Fibroblast of skin of abdomen (primary cell): ENCODE measurements at regions not wholly inside any gene's neighbourhood (a gene's known extent, or its start where the extent isn't known, plus 50 kb on each side); places are given as distances from the start of the nearest gene placed in this dataset.

Source experiments
- DNase-seq: peaks from one replicate; pipeline ENCODE4 v3.0.0-alpha.2; 2013

DNA sequence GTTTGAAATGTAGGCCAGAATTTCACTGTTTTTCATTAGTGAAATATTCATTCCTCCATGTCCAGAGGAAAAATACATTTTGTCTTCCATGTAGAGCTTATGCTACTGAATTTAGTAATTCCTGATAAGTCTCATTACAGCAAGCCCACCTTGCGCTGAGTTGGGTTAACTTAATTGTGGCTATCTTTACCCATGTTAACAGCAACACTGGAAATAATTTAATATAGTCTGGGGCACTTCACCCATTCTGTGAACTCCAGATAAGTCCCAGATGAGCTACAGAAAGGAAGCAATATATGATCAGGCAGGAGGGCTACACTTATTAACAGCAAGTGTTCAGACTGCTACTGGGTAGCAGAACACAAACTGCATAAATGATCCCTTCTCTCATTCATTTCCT is 270.1 kb upstream of the CNTN4 start:
- DNase-seq: no peak

DNA sequence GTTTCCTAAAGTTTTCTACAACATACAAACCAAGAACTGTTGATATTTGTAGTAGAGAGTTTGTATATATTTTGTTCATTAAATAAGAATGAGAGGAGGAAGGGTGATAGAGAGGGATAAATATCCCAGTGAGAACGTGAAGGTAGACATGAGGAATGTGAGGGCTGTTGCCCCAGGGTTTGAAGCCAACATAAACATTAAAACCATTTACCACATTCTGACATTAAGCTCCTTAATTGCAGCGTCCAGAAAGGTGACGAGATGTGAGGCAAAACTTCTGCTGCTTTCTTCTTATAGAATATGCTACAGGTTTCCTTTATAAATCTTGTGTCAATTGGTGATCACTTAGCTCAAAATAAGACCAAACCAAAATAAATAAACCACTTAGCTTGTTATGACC is 267.8 kb upstream of the CNTN4 start:
- DNase-seq: no peak

DNA sequence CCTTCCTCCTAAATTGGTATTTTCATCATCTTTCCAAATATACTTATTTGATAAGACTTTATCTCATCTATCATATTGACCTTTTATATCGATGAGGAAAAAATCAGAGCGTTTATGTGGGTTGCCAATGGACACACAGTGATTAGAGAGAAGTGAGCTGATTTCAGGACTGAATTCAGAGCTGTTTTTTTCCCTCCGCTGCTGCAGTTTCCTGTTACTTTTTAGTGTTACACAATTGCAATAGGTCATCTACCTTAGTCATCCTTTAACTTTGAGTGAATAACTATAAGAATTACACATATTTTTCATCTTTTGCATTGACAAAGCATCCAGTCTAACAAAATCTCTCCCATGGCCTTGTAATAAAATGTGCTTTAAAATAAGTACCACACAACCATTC is 266.3 kb upstream of the CNTN4 start:
- DNase-seq: no peak

DNA sequence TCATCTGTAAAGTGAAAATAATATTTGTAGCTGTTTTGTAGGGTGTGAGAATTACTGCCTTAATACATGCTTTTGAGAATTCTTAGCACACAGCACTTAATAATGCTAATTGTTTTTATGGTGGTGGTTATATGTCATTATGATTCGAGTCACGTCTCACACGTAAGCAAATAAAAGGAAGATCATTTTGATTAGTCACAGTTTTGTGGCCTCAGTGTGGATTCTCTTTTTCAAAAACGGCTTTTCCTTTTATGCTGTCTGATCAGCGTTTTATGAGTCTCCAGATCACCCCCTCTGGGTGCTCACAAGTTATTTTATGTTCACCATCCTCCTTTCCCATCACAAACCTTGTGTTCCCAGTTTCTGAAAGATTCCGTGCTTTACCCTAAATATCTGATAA is 255.6 kb upstream of the CNTN4 start:
- peak; percentile 12 for DNase-seq

DNA sequence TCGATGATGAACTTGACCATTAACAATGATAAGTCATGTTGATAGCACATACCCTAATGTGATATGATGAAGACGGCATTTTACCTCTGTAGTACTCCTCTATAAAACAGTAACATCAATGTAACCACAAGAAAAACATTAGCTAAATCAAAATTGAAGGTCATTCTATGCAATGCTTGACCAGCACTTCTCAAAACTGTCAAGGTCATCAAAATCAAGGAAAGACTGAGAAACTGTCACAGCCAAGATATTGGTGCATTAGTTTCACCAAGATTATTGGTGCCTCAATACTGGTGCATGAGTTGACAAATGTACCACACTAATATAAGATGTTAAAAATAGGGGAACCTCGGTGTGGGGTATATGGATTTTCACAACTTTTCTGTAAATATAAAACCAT is 251.1 kb upstream of the CNTN4 start:
- DNase-seq: no peak

DNA sequence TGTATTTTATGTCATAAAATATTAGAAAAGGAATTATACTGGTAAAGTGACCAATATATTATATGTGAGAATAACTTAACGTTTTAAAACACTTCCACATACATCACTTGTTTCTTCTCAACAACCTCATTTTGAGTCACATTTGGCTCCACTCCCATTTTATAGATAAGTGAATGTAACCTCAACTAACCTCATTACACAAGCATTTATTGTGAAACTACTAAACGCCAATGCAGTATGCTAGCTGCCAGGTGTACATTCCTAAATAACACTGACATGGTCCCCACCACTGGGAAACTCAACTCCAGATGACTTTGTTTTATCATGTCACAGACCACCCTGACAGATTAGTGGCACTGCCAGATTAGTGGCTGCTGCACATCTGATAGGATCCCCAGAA is 249.7 kb upstream of the CNTN4 start:
- DNase-seq: no peak

DNA sequence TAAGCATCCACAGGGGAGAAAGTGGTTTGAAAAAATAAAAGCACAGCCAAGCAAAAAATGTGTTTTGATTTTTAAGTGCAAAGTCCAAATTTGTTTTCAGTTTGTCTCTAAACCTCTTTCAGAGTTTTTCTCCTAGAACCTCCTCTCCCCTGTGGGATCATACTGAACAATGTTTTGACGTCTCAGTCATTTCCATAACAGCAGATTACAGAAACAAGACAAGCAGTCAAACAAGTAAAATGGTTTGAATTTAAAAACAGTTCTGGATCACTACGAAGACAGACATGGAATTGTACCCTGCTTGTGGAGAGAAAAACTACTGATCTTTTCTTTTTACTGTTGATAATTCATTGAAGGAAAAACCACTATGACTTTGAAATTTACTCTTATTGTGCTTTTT is 245.7 kb upstream of the CNTN4 start:
- no peak for DNase-seq

DNA sequence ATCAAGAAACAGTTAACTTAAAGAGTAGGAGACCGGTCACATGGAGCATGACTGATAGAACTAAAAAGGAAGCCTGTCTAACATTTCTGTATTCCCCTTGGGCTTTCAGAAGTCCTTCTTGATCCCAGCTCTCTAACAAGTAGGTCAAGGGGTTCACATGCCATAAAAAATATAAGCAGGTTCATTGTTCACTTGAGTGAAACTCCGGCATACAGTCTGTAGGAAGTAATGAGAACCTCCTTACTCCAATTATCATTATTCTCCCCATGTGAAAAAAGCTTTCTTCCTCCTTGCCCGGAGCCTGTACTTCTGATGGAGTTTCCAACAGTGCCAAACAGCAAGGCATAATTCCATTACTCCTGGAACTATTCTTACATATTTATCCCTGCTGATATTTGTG is 242.8 kb upstream of the CNTN4 start:
- DNase-seq: no peak

DNA sequence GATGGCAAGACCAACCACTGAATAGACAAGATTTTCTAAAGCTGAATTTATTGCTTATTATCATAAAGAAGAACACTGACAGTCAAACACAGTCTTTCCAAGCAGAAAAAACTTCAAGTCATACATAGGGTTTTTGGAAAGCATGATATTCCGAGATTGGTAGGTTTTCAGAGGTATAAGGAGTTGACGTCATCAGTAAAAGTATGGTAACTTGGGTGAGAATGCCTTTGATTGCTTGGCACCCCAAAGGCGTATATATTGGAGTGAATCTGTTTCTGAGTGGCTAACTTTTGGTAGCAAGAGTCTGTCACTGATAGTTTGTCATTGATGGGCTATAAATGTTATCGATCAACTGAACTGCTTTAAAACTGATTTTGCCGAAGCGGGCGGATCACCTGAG is 227.9 kb upstream of the CNTN4 start:
- DNase-seq: no peak

DNA sequence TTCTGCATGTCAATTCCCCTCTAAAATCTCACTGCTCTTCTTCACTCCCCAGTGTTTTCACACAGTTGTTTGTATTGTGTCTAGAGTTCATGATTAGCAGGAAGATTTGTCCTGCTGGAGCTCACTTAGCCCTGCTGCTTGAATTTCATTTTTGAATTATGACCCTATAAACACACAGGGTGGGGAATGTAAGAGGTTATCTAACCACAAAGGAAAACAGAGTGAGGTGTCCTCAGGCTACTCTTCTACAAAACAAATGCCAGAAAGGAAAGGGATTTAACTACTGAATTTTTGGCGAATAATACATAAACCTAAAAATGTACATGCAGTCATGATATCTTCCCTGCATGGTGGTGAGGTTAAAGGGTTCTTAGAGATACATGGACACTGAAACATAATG is 215.1 kb upstream of the CNTN4 start:
- no peak for DNase-seq

DNA sequence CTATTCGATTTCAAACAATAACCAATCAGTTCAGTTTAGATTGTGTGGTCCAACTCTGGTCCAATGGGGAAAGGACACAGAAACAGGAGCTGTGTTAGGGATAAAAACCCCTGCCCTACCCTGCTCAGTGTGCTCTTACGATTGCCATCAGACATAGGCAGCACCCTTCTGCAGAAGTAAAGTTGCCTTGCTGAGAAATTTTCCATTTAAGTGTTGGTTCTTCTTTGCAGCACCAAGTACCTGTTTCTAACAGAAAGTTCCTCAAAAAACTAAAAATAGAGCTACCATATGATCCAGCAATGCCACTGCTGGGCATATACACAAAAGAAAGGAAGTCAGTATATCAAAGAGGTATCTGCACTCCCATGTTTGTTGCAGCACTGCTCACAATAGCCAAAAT is 206.2 kb upstream of the CNTN4 start:
- DNase-seq: no peak

DNA sequence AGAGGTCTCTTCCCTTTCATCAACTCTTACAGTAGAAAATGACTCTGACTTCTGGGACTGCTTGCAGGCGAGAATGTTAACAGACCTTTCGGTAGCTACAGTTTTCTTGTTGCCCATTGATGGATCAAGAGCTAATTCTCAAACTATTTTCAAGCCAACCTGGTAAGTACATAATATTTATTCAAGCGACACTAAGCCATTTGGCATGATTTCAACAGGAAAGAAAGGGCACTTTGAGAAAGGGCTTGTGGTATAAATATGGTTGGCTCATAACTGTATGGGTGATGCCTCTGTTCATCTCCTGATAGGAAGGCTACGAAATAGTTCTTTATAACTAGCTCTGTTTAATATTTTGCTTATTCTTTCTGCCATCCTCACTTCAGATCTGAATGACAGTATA is 196.2 kb upstream of the CNTN4 start:
- DNase-seq: no peak

DNA sequence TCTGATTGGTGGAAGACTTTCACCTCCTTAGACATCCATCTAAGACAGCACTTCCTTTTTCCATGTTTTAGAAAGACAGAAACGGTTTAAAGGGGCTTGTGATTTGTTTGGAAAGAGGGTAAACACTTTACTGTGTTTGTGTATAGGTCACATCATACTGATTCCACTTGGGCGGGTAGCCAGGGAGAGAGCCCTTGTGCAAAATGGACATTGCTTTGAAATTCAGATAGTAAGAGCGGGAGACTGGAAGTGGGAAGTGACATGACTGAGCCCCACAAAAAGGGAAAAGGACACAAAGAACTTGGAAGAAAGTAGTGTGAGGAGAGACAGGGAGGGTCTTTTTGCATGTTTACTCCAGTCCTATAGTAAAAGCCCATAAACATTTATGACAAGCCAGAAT is 195.6 kb upstream of the CNTN4 start:
- DNase-seq: no peak

DNA sequence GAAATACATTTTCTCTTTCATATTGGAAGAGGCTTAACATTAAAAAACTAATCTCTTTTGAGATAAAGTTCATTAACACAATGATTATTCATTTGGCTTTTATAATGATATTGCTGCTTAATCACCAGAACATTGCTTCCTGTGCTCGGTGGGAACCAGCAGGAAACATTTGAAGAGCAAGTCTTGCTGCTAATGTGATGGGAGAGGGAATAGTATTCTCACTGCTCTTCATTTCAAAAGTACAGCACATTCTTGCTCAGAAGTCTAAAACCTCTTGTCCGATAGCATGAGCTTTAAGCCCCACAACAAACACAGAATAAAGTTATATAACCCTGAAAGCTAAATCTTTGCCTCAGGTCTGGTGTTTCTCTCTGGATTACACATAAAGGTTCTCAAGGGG is 190.8 kb upstream of the CNTN4 start:
- DNase-seq: no peak

DNA sequence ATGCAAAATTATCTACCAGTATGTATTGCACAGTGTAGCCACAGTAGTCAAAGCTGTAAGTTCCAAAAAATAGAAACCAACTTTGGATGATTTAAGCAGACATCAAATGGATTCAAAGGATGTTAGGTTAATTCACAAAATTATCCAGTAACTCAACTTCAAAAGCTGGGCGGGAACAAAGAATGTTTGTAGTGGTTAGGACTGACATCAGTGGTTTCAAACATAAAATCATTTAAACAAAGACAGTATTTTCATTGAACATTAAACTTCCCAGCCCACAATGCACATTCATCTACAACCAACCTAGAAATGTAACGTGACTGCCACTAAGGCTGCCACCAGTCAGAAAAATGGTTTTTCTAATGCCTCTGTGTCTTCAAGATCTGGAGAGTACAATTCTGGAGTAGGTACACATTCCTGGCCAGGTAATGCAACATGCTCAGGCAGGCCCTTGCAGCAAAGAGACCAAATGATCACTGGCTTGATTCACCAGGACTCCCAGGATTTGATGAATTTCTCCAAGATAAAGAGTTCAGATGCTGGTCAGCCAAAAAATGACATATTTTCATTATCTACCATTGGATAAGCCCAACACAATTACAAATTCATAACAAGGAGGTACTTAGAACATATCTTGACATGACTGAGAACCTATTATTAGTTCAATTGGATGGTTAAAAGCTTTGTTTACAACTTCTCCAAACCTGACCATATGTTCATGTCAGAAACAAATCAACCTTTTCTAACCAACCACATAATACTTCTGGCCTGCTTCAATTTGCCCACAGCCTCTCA is 189.8 kb upstream of the CNTN4 start:
- DNase-seq: no peak

DNA sequence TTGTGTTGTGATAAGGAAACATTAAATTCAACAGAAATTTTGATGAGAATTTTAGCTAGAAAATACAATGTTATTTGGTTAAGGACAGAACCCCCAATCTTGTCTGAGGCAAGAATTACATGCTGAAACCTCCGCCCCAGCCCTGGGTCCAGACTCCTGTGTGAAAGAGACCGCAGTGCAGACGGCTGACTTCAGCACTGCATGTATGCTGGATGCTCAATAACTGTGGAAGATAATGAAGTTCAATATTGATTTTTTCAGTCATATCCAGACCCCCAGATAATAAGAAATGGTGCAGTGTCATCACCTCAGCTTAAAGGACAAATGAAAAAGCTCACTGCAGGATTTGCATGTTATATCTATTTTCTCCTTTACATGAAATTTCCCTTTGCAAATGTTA is 188.3 kb upstream of the CNTN4 start:
- no peak for DNase-seq

DNA sequence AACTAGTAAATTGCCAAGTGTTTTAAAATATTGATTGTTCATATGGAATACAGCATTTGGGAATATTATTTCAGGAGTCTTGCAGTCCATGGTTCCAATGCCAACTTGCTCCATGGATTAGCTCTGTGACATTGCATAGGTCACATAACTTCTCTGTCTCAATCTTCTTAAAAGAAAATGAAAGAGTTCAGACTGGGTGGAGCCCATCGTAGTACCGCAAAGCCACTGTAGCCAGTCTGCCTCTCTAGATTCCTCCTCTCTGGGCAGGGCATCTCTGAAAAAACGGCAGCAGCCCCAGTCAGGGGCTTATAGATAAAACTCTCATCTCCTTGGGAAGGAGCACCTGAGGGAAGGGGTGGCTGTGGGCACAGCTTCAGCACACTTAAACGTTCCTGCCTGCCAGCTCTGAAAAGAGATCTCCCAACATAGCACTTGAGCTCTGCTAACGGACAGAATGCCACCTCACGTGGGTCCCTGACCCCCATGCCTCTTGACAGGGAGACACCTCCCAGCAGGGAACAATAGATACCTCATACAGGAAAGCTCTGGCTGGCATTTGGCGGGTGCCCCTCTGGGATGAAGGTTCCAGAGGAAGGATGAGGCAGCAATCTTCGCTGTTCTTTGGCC is 168.8 kb upstream of the CNTN4 start:
- no peak for DNase-seq

DNA sequence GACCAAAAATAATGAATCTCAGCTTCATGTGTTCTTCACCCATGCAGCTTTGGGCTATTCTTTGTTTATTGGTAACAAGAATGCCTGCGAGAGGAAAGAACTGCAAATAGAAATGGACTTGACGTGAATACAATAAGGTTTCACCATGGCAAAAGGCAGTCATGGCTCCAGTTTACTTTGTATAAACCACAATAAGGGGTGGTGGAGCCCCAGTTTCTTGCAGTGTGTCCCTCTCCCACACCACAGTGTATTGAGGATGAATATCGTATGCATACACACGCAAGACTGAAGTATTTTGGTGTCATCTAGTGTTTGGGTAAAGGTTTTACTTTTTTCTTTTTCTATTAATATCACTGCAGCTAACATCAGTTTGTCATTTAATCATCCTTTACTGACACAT is 159.7 kb upstream of the CNTN4 start:
- no peak for DNase-seq

DNA sequence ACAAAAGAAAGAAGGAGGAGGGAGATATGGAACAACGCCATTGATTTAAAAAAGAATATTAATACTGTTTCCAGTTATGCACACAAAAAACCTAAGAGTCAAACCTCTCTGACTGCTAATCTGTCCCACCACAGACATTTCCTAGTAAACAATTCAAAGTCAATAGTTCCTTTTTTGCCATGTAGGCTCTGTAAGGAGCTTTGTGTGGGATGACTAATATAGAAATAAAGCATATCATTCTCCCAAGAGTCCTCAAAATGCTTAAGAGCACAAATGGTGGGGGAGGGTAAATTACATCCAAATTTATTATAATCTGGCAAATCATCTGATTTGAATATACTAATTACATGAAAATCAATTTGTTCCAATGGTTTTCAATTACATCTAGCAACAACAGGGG is 155.9 kb upstream of the CNTN4 start:
- peak; percentile 28 for DNase-seq

DNA sequence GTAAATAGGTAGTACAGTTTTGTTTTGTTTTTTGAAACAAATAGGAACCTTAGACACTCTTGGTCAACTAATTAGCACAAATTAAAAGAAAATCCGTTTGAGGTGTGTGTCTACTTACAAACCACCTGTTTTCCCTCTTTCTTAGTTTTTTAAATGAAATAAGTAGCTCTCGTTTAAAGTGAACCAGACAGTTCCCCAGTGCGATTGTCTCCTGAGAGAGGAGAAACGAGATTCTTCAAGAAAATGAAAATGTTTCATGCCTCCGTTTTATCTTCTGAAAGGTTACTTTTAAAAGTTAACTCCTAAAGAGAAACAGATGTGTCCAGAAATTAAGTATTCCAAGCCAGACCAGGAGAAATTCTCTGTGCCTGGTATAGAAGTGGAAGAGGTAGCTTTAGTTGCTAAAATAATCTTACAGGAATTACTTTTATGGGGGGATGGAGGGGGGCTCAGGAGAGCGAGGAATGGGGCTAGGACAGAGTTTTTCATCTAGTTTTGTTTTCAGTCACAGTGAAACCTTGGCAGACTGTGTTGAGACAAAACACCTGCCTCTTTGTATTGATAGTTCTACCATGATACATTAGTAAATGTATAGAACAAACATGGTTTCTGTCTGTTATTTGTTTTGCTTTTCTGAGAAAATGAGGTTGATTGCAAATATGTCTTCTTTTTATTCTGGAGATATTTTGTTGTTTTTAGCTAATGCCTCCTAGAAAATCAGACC is 155.1 kb upstream of the CNTN4 start:
- DNase-seq: no peak

DNA sequence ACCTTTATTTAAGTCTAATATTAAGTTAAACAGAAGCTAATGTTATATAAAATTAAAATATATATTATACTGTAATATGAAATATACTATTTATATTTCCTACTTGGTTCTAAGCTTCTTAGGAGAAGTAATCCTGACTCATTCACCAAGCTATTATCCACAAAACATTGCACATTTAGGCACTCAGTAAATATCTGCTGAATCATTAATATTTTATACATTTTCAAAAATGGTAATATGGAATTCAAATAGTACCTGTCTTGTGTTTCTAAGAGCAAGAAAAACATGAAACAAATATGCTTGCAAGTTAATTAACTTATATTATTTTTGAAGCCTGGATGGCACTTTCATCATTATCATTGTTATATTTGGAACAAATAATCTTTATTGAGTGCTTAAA is 153.0 kb upstream of the CNTN4 start:
- DNase-seq: no peak

DNA sequence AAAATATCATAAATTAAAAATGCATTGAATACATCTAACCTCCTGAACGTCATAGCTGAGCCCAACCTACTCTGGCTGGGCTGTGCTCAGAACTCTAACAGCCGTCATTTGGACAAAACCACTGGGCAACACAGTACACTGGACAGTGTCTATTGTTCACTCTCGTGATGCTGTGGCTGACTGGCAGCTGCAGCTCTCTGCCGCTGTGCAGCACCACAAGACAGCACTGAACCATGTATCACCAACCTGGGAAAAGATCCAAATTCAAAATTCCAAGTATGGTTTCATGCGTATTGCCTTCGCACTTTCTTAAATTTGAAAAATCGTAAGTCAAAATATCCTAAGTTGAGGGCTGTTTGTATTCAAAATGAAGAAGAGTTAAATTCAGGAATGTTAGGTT is 145.1 kb upstream of the CNTN4 start:
- no peak for DNase-seq

DNA sequence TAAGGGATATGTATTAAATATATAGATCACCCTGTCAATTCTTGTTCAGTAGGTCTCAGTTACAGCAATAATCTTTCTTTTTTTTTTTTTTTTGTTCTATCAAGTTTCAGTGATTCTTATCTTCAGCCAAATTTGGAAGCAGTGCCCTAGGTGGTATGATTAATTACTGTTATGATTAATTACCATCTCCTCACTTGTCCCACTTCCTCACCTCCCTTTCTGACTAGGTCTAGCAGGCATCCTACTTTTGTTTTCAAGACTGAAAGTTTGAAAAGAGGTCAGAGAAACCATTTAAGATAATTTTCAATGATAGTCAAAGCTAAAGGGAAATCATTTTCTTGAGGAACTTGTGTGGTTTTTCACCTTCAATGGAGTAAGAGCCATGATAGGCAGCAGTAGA is 144.0 kb upstream of the CNTN4 start:
- DNase-seq: no peak

DNA sequence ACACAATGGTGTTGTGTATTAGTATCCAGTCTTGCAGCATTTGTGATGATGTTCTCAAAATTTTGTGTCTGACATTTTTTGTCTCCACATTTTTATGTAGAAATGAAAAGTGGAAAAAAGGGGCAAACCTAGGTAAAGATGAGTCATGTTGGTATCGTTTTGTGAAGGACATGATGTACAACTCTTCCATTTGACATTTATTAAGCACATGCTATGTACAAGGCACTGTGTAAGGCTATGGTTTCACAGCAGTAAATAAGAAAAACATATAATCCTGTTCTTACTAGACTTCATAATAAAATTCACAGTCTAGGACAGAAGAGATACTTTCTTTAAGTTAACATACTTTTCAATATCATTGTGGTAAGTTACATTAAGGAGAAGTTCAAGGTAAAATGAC is 143.5 kb upstream of the CNTN4 start:
- DNase-seq: no peak
